22Rv1 (cell line): ENCODE measurements at regions not wholly inside any gene's neighbourhood (a gene's known extent, or its start where the extent isn't known, plus 50 kb on each side); places are given as distances from the start of the nearest gene placed in this dataset.

Source experiments
- H3K27ac ChIP-seq: fragments of 450-650 bp; 2 replicates; pipeline ENCODE4 v1.5.1; 2017
- CTCF ChIP-seq: fragments of 450-650 bp; IDR thresholded peaks from 2 replicates; pipeline ENCODE4 v1.5.1; 2017; ENCODE audit warnings: mild to moderate bottlenecking
- ZFX ChIP-seq: fragments of 450-650 bp; IDR thresholded peaks from 2 replicates; pipeline ENCODE4 v1.6.1; 2017; ENCODE audit warnings: antibody characterized with exemption, borderline replicate concordance

- H3K27ac ChIP-seq, result no peak overlapping the region
- no peak for TF ChIP-seq CTCF
- TF ChIP-seq ZFX, result no peak
These were observed 257.3 kb upstream of the SPRY2 start for GRCh38 chr13:80598189-80598588.

GRCh38 chr13:80591976-80592740, 251.2 kb upstream of the SPRY2 start:
- no peak overlapping the region for H3K27ac ChIP-seq
- TF ChIP-seq ZFX (no peak), CTCF (no peak)

GRCh38 chr13:80590551-80590950, 249.6 kb upstream of the SPRY2 start:
- TF ChIP-seq CTCF, result no peak
- H3K27ac ChIP-seq, result no peak overlapping the region

GRCh38 chr13:80586356-80586755, 245.4 kb upstream of the SPRY2 start:
- no peak overlapping the region for H3K27ac ChIP-seq
- TF ChIP-seq CTCF, result no peak
- no peak for TF ChIP-seq ZFX

GRCh38 chr13:80585531-80585930, 244.6 kb upstream of the SPRY2 start:
- TF ChIP-seq CTCF, result no peak
- TF ChIP-seq ZFX, result no peak
- no peak overlapping the region for H3K27ac ChIP-seq

GRCh38 chr13:80584785-80585184, 243.9 kb upstream of the SPRY2 start:
- H3K27ac ChIP-seq, result no peak overlapping the region
- TF ChIP-seq ZFX, result no peak
- no peak for TF ChIP-seq CTCF

GRCh38 chr13:80584306-80584705, 243.4 kb upstream of the SPRY2 start:
- TF ChIP-seq ZFX, result no peak
- no peak for TF ChIP-seq CTCF
- no peak overlapping the region for H3K27ac ChIP-seq
